ENCODE measurements at regions not wholly inside any gene's neighbourhood (a gene's known extent, or its start where the extent isn't known, plus 50 kb on each side); places are given as distances from the start of the nearest gene placed in this dataset.
"Not testable (repeated sequence)": the region's sequence is repeated elsewhere in the genome, so short reads cannot be mapped to it uniquely, and the experiment has no call there.

DNA sequence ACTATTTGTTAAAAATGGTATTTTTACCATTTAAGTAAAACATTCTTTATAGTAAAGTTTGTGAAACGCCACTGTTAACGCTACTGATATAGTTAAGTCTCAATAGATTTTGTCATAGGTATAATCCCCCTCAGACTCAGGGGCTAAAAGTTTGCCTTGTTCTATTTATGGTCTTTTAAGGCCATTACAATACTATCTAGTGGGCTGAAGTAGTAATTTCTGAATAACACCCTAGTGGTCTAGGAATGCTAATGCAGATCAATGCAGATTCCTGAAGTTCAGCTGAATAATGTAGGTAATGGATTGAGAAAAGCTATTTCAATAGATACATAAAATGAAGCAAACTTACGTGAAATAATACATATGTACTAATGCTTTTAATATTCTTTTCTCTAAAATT, 989.3 kb upstream of the NOVA1 start:
- Mint-ChIP-seq H3K27ac (no peak overlapping the region), H3K9me3 (peaks cover 15% of the 10 kb centered on the region), H3K36me3 (ENCODE audit: low read depth) (no peaks in the 10 kb centered on the region), H3K4me3 (no peak overlapping the region), H3K27me3 (no peaks in the 10 kb centered on the region), H3K4me1 (no peaks in the 10 kb centered on the region)
- ATAC-seq = no peak
- no peak for DNase-seq

DNA sequence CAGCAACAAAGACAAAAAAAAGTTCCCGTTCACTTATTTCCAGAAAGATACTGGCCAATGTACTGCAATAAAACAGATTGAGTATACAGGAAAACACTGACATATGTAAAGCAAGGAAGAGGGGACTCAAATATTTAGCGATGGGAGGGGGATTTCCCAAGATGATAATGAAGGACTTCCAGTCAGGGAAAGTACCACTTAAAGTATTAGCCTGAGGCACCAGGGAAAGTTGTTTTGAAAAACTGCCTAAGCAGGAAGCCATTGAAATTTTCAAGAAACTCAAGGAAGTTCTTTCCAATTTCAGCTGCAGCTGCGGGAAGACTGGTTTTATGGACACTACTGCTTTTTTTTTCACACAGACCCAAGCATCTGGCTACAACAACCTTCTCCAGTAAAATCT, 1007.4 kb upstream of the NOVA1 start:
- peaks cover 9% of the 10 kb centered on the region for H3K9me3 Mint-ChIP-seq
- no peaks in the 10 kb centered on the region for H3K4me1 Mint-ChIP-seq
- no peak overlapping the region for H3K4me3 Mint-ChIP-seq
- no peak for ATAC-seq
- no peaks in the 10 kb centered on the region for H3K27me3 Mint-ChIP-seq
- no peak for DNase-seq
- no peak overlapping the region for H3K27ac Mint-ChIP-seq
- no peaks in the 10 kb centered on the region for H3K36me3 Mint-ChIP-seq (ENCODE audit: low read depth)

DNA sequence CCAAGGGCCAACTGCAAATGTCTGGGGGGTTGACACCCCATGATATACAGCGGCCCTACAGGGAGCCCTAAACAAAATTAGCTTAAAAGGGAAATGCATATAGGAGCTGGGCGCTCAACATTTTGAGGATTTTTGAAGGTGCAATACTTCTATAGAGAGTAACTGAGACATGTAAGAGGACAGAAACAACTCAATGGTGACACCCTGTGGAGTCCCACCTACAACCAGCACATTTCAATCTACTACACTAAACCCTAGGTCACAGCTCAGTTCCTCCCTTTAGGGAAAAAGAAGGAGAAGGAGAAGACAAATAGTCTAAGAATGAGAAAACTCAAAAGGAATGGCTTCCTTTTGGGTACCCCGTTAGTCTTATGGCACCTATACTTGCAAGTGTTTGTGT, 1010.5 kb upstream of the NOVA1 start:
- no peak overlapping the region for H3K27ac Mint-ChIP-seq
- H3K4me1 Mint-ChIP-seq = no peaks in the 10 kb centered on the region
- no peak for DNase-seq
- H3K36me3 Mint-ChIP-seq (ENCODE audit: low read depth) = no peaks in the 10 kb centered on the region
- H3K9me3 Mint-ChIP-seq = peaks cover 10% of the 10 kb centered on the region
- H3K4me3 Mint-ChIP-seq = no peak overlapping the region
- ATAC-seq = no peak
- no peaks in the 10 kb centered on the region for H3K27me3 Mint-ChIP-seq

DNA sequence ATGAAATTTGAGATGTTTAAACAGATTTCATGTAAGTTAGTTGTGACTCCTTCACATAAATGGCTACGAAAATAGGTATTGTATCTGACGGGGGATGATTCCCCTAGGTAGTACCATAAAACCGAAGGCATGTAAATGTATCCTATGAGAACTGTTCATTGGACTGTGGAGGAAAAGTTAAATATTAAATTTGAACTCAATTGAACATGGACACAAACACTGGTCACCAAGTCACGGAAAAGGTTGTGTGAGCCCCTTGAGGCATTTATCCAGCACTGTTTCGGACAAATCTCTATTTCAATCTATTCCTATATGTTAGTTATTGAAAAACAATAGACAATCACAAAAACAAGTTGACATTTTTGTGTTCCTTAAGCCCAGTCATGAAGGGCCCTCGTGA, 1014.3 kb upstream of the NOVA1 start:
- H3K9me3 Mint-ChIP-seq = peaks cover 8% of the 10 kb centered on the region
- no peak overlapping the region for H3K27ac Mint-ChIP-seq
- no peak overlapping the region for H3K4me3 Mint-ChIP-seq
- no peaks in the 10 kb centered on the region for H3K27me3 Mint-ChIP-seq
- no peak for ATAC-seq
- no peaks in the 10 kb centered on the region for H3K4me1 Mint-ChIP-seq
- H3K36me3 Mint-ChIP-seq (ENCODE audit: low read depth) = no peaks in the 10 kb centered on the region
- DNase-seq = no peak

DNA sequence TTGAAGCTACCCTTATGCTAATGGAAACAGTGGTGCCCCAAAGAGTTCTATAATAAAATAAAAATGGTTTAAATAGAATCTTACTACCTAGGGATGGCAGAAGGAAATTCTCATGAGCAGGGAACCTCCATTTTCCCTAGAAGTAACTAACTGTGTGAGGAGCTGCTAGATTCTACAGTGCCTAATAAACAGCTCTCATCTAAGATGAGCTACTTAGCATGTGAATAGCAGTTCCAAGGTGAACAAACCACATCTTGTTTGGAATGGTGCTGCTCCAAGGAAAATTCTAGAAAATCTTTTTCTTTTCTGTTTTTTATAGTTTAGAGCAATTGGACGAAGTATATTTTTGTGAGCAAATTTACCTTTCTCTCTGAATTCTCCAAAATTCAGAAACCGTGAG, 1015.3 kb upstream of the NOVA1 start:
- peaks cover 4% of the 10 kb centered on the region for H3K9me3 Mint-ChIP-seq
- H3K4me1 Mint-ChIP-seq = no peaks in the 10 kb centered on the region
- H3K27ac Mint-ChIP-seq = no peak overlapping the region
- H3K36me3 Mint-ChIP-seq (ENCODE audit: low read depth) = no peaks in the 10 kb centered on the region
- H3K27me3 Mint-ChIP-seq = no peaks in the 10 kb centered on the region
- H3K4me3 Mint-ChIP-seq = no peak overlapping the region
- ATAC-seq (no peak), DNase-seq (no peak)

GRCh38 chr14:27623782-27624181, 1025.9 kb upstream of the NOVA1 start:
- peaks cover 33% of the 10 kb centered on the region for H3K9me3 Mint-ChIP-seq
- no peaks in the 10 kb centered on the region for H3K4me1 Mint-ChIP-seq
- DNase-seq (no peak), ATAC-seq (no peak)
- no peak overlapping the region for H3K27ac Mint-ChIP-seq
- no peak overlapping the region for H3K4me3 Mint-ChIP-seq
- no peaks in the 10 kb centered on the region for H3K36me3 Mint-ChIP-seq (ENCODE audit: low read depth)
- no peaks in the 10 kb centered on the region for H3K27me3 Mint-ChIP-seq

DNA sequence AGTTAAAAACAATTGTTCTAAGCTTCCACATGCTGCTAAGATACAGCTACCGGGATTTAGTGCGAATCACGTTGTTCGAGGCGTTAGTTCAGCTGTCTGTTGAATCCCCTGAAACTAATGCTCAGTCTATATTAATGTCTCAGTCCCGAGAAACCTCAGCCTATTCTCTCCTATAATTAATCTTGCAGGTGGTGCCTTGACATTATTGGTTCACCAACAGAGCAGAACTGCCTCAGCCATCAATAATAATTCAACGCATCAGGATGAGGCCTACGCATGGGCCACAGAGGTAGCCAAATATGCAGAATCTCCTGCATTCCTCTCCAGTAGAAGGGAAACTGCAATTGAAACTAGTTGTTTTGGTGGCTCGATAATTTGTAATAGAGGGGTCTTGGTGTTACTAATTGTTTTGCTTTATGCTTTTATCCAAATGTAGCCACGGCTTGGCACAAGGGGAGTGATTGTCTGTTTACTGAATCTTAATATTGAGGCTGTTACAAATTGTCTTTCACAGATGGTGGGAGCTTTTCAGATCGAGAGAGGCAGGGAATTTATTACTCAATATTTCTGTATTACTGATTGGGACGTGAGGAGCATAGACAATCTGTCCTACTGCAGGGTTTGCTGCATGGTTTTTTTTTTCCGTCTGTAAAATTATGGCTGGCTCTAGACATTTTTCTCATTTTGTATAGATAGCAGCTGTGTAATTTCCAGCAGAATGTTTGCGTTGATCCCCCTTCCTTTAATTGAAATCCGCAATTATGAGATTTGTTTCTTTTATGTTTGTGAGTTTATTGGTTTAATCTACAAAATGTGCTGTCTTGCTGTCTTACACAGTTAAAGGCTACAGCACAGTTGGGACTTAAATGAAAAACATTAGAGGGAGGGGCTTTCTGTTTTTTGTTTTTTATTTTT, 1036.5 kb upstream of the NOVA1 start:
- H3K4me3 Mint-ChIP-seq = no peak overlapping the region
- peaks cover 20% of the 10 kb centered on the region for H3K9me3 Mint-ChIP-seq
- DNase-seq (no peak), ATAC-seq (no peak)
- no peaks in the 10 kb centered on the region for H3K36me3 Mint-ChIP-seq (ENCODE audit: low read depth)
- no peaks in the 10 kb centered on the region for H3K4me1 Mint-ChIP-seq
- no peak overlapping the region for H3K27ac Mint-ChIP-seq
- no peaks in the 10 kb centered on the region for H3K27me3 Mint-ChIP-seq

GRCh38 chr14:27640688-27641087, 1042.9 kb upstream of the NOVA1 start:
- H3K9me3 Mint-ChIP-seq = peaks cover 13% of the 10 kb centered on the region
- not testable (repeated sequence) for H3K4me3 Mint-ChIP-seq; H3K27me3 Mint-ChIP-seq; ATAC-seq; H3K36me3 Mint-ChIP-seq (ENCODE audit: low read depth); DNase-seq; H3K27ac Mint-ChIP-seq; H3K4me1 Mint-ChIP-seq

GRCh38 chr14:27642251-27642866, 1044.5 kb upstream of the NOVA1 start:
- DNase-seq = no peak
- Mint-ChIP-seq H3K9me3 (peaks cover 13% of the 10 kb centered on the region), H3K36me3 (ENCODE audit: low read depth) (no peaks in the 10 kb centered on the region), H3K4me3 (no peak overlapping the region), H3K27me3 (no peaks in the 10 kb centered on the region), H3K4me1 (no peaks in the 10 kb centered on the region), H3K27ac (no peak overlapping the region)
- ATAC-seq = no peak

GRCh38 chr14:27660683-27661082, 1062.8 kb upstream of the NOVA1 start:
- no peaks in the 10 kb centered on the region for H3K27me3 Mint-ChIP-seq
- DNase-seq (no peak), ATAC-seq (no peak)
- peaks cover 34% of the 10 kb centered on the region for H3K9me3 Mint-ChIP-seq
- no peaks in the 10 kb centered on the region for H3K4me1 Mint-ChIP-seq
- peaks cover 2% of the 10 kb centered on the region for H3K36me3 Mint-ChIP-seq (ENCODE audit: low read depth)
- no peak overlapping the region for H3K4me3 Mint-ChIP-seq
- no peak overlapping the region for H3K27ac Mint-ChIP-seq

DNA sequence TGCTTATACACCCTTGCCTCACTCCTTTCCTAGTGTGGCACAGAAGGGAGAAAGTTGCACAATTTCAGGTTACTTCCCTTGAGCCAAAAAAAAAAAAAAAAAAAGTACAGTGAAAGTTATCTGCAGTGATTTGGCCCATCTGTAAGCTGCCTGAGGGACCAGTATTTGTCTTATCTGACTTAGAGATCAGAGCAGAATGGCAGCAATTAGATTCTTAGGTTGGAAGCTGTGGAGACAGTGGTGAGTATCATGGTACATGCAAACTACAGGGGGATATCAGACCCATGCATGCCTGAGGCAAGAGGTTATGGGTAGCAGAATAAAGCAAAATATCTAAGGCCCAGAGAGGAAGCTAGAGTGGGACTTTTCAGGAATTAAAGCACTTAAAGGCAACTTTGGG, 1070.7 kb upstream of the NOVA1 start:
- Mint-ChIP-seq H3K4me3 (no peak overlapping the region), H3K36me3 (ENCODE audit: low read depth) (no peaks in the 10 kb centered on the region), H3K4me1 (no peaks in the 10 kb centered on the region), H3K9me3 (peaks cover 22% of the 10 kb centered on the region), H3K27me3 (no peaks in the 10 kb centered on the region), H3K27ac (no peak overlapping the region)
- ATAC-seq (no peak), DNase-seq (no peak)

DNA sequence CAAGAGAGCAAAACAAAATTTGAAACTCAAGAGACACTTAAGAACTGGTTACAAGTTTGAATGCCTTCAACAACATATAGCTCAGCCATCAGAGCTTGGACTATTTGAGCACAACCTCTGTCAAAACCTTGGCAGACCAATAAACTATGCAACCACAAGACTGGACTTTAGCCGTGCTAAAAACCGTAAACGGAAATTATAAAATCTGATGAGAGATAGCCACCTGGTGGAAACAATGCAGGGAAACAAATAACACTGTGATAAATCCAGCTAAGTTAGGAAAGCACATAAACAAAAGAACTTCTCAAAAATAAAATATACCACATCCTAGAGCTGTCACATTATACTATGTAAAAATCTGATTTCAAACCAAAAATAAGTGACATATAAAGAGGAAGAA, 1074.2 kb upstream of the NOVA1 start:
- peaks cover 10% of the 10 kb centered on the region for H3K9me3 Mint-ChIP-seq
- H3K36me3 Mint-ChIP-seq (ENCODE audit: low read depth) = no peaks in the 10 kb centered on the region
- no peaks in the 10 kb centered on the region for H3K4me1 Mint-ChIP-seq
- no peak overlapping the region for H3K4me3 Mint-ChIP-seq
- H3K27me3 Mint-ChIP-seq = no peaks in the 10 kb centered on the region
- no peak overlapping the region for H3K27ac Mint-ChIP-seq
- no peak for DNase-seq
- no peak for ATAC-seq

GRCh38 chr14:27672811-27673737, 1075.2 kb upstream of the NOVA1 start:
- H3K9me3 Mint-ChIP-seq = peaks cover 10% of the 10 kb centered on the region
- not testable (repeated sequence) for ATAC-seq; H3K4me3 Mint-ChIP-seq; H3K4me1 Mint-ChIP-seq; H3K27me3 Mint-ChIP-seq; DNase-seq; H3K36me3 Mint-ChIP-seq (ENCODE audit: low read depth); H3K27ac Mint-ChIP-seq

DNA sequence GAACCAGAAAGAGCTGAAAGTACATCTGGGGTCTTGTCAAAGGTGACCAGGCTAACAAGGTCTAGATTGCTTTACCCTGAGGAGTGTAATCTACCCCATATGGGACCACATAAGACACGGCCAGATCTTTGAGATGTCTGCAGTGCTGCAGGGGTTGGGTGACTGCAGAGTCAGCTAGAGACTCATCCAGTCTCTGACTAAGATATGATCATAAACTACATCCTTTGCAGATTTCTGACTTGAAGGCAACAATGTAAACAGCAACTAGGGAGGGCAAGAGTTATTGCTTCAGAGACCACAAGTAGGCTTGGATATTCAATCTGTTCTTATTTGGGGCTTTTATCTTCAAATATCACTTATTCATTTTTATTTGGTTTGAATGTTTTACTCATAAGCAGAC, 1080.5 kb upstream of the FOXG1 start:
- no peak overlapping the region for H3K4me3 Mint-ChIP-seq
- H3K27me3 Mint-ChIP-seq = no peaks in the 10 kb centered on the region
- DNase-seq (no peak), ATAC-seq (no peak)
- no peaks in the 10 kb centered on the region for H3K4me1 Mint-ChIP-seq
- no peaks in the 10 kb centered on the region for H3K36me3 Mint-ChIP-seq (ENCODE audit: low read depth)
- no peak overlapping the region for H3K27ac Mint-ChIP-seq
- peaks cover 18% of the 10 kb centered on the region for H3K9me3 Mint-ChIP-seq
